ENCODE measurements at regions not wholly inside any gene's neighbourhood (a gene's known extent, or its start where the extent isn't known, plus 50 kb on each side); places are given as distances from the start of the nearest gene placed in this dataset.
"Not testable (repeated sequence)": the region's sequence is repeated elsewhere in the genome, so short reads cannot be mapped to it uniquely, and the experiment has no call there.

DNA sequence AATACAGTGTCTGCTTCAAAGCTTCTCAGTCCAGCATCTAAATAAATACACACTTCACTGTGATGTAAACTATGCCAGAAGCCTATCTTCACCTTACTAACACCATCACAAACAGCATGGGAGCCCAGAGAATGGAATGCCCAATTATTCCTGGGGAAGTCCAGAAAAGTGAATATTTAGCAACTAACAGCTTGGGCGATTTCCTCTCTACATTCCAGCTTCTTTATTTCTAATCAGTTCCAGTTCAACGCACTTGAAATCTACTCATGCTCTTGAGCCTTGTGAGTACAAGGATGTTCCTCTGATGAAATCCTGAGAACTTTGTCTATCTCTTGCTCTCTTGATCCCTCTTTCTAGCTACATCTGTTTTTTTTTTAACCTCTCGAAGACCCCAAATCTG lies 100.4 kb upstream of the C9orf72 start:
- DNase-seq, result no peak

DNA sequence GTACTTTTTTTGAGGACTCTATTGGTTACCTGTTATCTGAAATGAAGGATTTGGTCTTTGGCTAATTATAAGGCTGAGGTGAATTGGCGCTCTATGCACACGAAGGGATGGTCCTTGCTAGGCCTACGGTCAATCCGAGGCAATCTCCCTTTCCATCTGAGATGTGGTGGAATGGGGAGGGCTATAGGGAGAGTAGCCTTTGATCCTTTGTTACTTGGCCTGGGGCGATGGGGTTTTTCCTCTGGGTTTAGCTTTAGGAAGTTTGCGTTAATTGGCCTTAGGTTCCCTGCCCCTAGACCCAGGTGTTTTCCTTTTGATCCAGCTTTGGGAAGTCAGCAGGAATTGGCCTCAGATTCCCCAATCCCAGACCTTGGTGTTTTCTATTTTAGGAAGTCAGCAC lies 102.1 kb upstream of the C9orf72 start:
- DNase-seq, result no peak

DNA sequence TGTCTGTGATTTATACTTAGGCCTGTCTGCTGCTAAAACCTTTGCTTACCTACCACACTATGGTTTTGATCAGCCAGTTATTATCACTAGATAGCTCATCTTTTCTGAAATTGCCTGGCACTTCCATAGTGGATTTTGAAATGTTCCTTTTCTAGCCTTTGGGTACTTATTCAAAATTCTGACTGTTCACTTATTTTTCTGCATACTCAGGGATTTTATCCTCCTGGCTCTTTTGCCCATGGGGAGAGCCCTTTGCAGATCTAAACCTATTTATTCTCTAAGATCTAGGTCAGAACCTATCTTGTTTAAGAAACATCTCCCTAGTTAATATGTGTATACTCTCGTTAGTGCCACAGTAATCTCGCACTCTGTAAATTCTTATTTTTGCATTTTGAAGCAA lies 103.5 kb upstream of the C9orf72 start:
- no peak for DNase-seq

DNA sequence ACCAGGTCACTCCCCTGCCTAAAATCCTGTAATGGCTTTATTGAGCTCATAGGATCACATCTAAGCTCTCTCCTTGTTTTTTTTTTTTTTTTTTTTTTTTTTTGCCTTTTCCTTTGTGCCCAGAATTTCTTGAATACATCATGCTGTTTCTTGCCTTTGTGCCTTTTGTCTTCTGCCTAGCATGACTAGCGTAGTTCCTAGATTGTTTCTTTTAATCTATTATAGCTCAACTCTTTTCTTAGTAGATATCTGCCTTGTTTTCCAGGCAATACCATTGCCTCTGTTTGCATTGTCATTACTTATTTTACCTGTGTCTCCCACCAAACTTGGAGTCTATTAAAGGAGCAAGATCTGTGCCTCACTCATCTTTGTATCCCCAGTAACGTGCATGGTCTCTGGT lies 106.1 kb upstream of the C9orf72 start:
- no peak for DNase-seq

DNA sequence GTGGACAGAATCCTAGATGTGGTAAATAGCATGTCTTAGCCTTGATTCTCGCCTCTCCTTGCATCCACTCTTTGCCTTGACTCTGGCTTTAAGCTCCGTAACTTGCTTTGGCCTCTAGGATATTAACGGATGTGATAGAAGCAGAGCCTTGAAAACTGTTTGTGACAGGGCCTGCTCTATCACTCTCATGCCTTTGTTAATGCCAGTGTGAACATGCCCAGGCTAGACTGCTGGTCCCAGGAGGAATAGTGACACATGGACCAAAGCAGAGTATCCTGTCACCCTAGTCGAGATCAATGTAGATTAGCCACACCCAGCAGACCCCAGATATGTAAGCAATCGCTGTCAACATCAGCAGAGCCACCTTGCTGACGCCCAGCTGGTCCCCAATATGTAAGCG lies 109.9 kb upstream of the C9orf72 start:
- DNase-seq, result no peak

DNA sequence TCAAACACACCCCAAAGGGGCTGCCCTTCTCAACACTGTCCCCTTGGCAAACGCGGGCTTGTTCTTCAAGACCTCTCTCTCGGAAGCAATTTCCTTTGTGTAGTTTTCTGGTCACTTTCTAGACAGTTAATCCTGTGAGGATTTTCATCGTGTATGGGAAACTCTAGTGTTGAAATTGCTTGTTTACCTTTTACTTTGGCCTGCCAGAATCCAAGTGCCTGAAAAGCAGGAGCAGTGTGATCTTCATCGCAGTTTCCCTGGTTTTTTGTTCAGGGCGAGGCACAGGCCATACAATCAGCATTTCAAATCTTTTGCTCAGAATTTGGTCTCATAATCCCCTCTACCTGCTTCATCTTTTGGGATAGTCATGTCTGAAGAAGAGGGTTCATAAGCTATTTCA lies 115.7 kb upstream of the C9orf72 start:
- no peak for DNase-seq

DNA sequence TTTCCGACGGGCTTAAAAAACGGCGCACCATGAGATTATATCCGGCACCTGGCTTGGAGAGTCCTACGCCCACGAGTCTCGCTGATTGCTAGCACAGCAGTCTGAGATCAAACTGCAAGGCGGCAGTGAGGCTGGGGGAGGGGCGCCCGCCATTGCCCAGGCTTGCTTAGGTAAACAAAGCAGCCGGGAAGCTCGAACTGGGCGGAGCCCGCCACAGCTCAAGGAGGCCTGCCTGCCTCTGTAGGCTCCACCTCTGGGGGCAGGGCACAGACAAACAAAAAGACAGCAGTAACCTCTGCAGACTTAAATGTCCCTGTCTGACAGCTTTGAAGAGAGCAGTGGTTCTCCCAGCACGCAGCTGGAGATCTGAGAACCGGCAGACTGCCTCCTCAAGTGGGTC lies 117.5 kb upstream of the C9orf72 start:
- not testable (repeated sequence) for DNase-seq

DNA sequence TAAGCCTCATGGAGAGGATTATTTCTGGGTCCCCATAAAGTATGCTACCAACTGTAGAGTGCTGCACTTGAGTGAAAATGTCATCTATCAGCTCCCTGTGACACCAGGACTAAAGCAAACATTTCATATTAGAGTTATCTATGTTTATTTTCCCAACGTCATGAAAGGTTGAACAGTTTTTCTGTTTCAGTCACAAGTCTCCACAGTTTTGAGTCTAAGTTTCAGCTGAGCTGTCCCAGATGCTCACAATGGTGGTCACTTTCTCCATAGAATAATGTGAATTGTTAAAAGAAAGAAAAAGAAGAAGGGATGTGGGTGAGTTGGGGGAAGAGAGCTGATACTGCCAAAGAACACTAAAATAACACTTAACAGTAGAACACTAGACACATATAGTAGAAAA lies 126.3 kb upstream of the C9orf72 start:
- DNase-seq, result no peak

DNA sequence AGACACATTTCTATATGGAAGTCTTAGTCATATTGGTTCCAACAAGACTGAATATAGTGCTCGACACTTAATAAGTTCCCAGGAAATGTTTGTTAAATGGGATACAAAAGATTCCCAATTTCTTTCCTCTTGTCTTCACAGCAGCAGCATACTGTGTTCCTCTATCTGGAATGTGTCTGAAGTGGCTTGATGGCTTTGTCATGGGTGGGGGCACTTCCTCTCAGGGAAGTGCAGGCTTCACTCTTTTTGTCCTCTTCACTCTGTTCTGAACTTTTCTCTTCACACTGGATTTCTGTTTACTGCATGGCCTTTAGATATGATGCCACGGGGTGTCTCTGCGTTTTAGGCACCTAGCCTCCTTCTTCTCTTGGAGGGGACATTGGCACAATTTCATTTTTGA lies 127.7 kb upstream of the C9orf72 start:
- no peak for DNase-seq

DNA sequence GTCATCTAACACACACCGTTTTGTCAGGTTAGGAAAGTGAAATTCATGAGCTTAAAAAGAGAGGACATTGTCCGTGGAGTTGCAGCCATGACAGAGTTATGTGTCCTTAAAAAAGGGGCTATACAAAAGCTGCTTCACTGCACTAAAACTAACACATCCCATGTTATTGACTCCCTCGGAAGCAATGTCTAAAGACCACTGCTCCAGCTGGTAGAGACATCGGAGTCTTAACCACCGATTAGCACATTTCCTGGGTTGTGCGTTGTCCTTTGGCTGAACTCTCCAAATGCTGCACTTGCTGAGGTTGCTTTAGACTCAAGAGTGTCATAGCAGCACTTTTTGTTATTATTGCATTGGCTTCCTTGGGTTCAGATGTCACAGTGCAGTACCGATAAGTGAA lies 128.3 kb upstream of the C9orf72 start:
- no peak for DNase-seq

DNA sequence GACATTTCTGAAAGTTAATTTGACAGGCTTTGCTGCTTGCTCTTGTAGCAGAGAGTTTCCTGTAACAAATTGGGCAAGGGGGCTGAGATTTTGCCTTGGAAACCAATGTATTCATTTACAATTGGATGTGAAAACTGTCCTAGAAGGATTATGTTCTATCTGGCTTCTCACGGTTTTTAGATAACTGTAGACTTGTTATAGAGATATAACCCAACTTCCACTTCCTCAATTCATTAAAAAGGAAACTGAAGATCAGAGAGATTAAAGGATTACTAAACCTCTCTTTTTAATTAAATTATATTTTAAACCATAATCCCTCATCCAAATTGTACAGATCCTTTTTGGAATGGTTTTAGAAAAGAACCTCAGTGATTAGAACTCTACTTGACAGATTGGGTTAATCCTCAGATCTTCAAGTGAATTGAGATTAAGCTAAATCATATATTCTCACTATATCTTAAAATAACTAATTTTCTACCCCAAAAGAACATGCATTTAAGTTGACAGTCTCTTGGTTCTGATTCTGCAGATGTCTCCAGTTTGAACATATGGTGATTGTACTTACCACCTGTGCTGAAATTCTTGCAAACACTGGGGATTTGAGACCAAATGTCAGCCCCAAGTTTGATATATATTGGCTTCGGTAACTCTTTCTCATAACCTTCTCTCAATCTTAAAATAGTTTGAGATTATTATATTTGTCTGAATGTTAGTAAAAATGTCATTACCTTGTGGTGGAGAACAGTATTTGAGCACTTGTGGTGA lies 130.1 kb upstream of the C9orf72 start:
- no peak for DNase-seq

DNA sequence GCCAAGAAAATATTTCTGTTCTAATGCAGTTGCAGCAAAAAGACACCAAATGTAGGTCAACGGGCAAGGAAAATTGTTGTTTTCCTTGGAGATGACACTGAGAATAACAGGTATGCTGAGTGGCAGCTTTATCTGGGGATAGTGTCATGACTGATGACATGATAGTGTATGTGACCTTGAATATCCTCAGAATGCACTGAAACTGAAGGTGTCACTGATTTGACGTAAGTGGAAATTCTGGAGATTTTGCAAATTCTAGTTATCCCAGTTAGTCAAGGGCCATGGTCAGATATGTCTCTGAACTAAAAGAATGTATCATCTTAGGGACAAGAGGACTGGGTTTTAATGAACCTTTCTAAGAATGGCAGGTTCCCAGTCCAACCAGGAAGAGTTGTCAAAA lies 138.0 kb upstream of the C9orf72 start:
- DNase-seq, result no peak

DNA sequence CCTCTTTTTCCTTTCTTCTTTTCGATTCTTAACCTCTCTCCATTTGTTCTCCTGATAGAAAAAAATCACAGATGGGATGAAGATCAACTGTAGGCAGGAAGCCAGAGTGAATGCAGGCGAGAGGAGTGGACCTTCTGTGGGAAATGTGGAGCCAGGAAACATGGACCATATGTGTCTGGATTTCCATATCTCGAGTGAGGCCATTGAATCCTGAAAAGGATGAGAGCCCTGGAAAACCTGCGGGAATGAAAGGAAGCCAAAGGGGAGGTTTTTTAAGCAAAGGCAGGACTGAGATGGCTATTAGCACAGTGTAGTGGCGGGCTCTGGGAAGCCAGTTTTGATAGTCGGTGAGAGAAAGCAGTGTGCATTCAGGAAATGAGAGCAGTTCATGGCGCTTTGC lies 139.5 kb upstream of the C9orf72 start:
- DNase-seq, result no peak

DNA sequence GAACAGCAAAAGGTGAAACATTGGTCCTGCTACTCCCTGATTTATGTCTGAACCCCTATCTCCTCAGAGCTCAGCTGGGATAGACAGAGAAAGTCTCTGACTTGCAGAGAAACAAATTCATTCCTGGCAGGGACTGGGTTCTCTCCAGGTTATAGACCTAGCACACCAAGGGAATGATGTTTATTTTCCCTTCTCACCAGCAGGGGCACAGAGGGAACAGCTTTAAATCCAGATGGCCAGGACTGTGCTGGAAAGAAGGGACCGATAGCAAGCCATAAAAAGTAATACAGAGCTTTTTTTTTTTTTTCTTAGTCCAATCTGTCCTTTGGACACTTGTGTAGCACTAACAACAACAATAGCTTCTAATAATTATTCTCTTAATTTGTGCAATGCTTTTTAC lies 141.1 kb upstream of the C9orf72 start:
- DNase-seq, result peak in 1 of 2 experiments; percentile 25

DNA sequence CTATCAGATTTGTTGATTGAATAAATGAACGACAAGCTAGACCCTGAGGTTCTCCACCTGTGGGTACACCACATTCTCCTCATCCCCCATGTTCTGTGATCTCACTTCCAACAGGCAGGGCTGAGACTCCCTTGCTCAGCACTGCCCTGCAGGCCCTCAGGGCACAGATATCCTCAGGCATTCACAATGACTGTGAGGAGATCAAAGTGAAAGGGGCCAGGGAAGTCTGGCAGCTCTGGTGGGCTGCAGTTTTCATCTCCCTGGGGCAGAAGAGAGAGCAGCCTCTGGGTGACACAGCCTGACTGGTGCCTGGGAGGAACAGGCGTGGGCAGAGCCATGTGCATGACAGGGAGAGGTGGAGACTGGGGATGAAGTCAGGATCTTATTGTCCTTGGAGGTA lies 142.4 kb upstream of the C9orf72 start:
- no peak for DNase-seq

DNA sequence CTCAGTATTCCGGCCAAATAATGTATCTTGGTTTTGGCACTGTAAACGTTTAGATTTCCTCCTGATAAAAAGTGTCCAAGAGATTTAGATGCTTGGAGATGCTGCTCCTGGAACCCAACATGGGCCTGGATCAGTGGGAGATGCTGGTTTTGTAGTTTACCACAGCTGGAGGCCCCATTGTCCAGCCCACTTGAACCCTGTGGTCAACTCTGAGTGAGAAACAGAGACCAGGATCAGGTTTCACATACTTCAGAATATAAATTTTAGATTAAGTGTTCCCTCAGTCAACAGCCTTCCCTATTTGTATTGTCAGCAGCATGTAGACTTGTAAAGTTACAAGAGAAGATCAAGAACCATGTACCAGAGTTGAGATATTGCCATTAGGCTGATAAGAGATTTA lies 144.7 kb upstream of the C9orf72 start:
- no peak for DNase-seq

DNA sequence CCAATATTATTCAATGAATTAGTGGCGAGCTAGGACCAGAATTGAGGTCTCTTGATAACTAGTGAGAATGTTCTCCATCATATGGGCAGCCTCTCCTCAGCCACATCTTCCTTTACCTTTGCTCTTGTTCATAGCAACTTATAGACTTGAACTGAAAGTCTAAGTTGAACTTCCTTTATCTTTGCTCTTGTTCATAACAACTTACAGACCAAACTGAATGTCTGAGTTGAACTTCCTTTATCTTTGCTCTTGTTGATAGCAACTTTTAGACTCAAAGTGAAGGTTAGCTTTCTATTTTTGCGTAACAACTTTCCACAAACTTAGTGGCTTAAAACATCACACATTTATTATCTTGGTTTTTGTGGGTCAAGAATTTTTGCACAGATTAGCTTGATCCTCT lies 146.4 kb upstream of the C9orf72 start:
- DNase-seq, result no peak

DNA sequence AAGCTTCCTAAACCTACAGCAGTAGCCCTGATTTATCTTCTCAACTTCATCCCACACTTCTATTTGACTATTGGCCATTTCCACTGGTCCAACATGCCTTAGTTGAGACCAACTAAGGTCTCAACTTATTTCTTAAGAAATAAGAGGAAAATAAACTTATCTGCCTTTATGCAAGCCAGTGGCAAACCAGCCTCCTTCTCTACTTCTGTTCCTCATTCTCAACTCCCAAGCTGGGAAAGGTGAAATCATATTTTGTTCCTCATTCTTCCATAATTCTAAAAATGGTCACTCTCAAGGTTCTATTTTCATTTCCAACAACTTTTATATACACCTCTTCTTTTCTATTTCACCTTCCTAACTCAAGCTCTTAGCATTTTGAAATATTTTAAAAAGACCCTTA lies 149.6 kb upstream of the C9orf72 start:
- no peak for DNase-seq

DNA sequence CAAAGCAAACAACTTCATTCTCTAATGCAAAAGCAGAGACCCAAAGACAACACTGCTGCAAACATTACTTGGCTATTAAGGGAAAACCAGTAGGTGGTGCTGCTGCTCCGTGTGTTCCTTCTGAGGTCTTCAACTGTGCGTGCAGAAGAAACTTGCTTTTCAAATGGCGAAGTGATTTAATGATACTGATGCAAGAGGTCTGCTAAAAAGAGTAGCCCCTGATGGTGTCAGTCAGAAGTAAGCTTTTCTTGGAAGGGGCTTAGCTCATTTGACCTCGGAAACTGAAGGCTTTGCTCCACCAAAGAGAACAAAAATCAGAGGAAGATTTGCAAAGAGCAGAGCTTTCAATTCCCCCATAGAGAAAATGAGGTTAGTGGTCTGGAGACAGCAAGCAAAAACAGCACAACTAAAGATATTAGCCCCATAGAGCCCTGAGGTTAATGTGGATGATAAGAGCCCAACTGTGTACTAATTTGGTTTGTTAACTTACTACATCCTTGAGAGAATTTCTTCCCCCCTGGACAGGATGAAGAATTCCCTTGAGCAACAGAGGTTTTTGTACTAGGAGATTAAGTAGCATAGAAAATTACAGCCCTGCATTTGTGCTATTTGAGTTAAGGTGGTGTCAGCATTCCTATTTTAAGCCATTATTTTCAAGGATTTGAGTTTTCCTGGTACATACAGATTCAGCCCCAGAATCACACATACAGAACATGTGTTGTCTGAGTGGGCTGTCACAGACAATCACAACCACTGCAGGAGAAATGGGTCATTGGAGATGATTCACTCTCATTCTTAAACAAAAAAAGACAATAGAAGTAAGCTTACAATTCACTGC lies 153.2 kb upstream of the C9orf72 start:
- DNase-seq, result peak; percentile 57 to 86

DNA sequence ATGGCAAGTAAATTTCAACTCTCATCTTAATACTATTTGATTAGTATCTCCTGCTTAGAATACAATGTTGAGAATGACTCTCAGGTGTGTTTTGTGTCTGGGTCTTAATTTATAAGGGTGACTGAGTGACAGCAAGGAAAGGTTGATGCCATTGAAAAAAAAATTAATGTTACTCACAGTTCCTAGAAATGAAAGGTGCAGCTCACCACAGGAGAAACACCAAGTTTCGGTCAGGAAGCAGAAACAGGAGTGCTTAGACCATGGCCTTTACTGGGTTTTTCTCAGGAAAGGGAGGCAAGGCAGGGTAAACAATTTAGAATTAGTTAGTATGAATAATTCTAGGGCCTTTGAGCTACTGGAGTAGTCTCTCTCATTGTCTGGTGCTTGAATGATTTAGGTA lies 159.2 kb upstream of the C9orf72 start:
- no peak for DNase-seq

DNA sequence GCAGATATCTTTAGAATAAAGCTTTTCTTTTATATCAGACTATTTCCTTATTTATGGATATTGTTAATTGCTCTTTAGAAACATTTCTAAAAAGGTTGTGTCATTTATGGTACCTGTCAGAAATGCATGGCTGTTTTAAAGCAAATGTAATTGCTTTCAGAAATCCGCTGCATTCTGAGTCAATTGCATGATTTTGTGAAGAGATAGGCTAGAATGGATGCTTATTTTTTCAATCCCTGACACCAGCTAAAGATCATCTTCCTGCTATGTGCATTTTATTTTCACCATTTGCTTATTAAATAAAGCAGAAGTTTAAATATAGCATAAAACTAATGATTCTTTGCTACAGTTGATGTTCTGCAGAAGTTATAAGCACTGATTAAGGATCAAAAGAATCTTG lies 170.2 kb upstream of the C9orf72 start:
- DNase-seq, result no peak

DNA sequence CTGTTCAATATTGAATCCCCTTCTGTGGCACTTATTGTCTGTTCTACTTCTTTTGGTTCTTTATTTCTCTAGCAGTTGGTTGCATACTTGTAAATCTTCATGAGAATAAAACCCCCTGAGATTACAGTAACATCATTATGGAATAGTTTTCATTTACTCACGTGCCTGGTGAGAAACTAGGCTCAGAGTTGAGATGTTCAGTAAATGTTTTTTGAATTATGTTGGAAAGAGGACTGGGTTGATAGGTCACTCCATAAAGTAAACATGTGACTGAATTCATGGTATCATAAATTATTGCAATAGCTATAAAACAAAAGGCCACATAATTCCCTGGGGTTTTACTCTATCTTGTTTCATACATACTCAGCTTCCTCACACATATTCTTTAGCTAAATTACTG lies 174.2 kb upstream of the C9orf72 start:
- DNase-seq, result no peak

DNA sequence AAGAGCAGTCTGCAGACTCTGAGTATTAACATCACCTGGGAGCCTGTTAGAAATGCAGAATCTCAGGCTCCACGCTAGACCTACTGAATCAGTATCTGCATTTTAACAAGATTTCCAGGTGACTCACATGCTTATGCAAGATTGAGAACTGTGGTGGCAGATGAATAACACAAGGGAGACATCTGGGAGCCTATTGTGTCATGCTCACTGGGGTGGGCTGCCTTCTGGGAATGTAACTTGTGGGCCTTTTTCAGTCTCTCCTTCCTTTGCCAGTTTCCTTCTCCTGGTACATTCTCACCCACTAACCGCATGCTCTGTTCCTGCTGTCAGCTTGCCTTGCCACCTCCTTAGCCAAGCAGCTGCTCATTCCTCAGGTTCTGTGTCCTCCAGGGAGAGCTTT lies 176.6 kb upstream of the C9orf72 start:
- no peak for DNase-seq

DNA sequence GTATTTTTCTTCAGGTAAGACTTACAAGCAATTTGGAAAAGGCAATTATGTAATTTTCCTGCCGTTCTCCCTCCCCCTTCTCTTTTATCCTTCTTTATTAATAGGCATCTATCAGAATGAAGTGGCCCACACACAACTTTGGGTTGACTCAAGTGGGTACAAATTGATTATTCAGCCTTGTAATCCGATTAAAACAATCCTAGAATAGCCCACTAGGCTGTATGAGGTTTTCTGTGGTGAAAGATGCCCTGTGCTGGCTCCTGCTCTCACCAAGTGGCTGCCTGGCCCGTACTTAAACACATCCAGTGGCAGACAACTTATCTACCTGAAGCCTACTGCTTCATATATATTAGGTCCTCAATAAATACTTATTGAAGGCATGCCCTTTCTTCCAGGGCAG lies 177.3 kb upstream of the C9orf72 start:
- no peak for DNase-seq

DNA sequence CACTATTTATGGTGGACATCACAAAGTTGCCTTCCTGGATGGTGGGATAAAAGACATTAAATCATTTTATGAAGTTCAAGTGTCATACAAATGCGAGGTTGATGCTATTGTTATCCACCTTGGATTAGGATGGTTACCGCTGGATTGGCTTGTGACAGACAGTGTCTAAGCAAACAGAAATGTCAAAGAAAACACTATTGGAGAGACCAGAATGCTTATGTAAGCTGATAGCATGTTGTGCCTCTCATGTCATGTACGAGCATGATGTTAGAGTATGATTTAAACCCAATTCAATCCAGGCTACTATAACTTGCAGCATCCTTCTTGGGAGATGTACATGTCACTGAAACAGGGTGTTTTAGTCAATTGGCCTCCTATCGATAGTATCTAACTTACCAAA lies 178.8 kb upstream of the C9orf72 start:
- no peak for DNase-seq

All from NCI-H526 (cell line).